DND-41 (cell line): ENCODE measurements at regions not wholly inside any gene's neighbourhood (a gene's known extent, or its start where the extent isn't known, plus 50 kb on each side); places are given as distances from the start of the nearest gene placed in this dataset.

Experiments
- CTCF ChIP-seq: IDR thresholded peaks from 2 replicates; pipeline ENCODE4 v1.5.1; 2012; ENCODE audit warnings: borderline replicate concordance, low read length, moderate library complexity, mild to moderate bottlenecking; ENCODE audit not compliant: poor library complexity, severe bottlenecking; ENCODE audit errors: extremely low read depth
- EZH2 ChIP-seq: IDR thresholded peaks from 3 replicates; pipeline ENCODE4 v1.6.1; 2012; ENCODE audit warnings: borderline replicate concordance, low read depth, mild to moderate bottlenecking, moderate library complexity, low read length, inconsistent platforms; ENCODE audit not compliant: severe bottlenecking

- no peak for TF ChIP-seq CTCF
- TF ChIP-seq EZH2 = no peak
Measured at GRCh38 chr11:120058931-120059330, 79.0 kb downstream of the TRIM29 start.
